SW480 (cell line): ENCODE measurements at regions not wholly inside any gene's neighbourhood (a gene's known extent, or its start where the extent isn't known, plus 50 kb on each side); places are given as distances from the start of the nearest gene placed in this dataset.
"Not testable (repeated sequence)": the region's sequence is repeated elsewhere in the genome, so short reads cannot be mapped to it uniquely, and the experiment has no call there.

Experiments used
- DNase-seq: peaks from one replicate; pipeline ENCODE4 v3.0.0-alpha.2; 2016; ENCODE audit warnings: low spot score

- not testable (repeated sequence) for DNase-seq
These were observed 297.4 kb downstream of the CACNA1B start for GRCh38 chr9:138174954-138175353.

GRCh38 chr9:138175354-138175753 lies 297.8 kb downstream of the CACNA1B start:
- DNase-seq, result not testable (repeated sequence)

- not testable (repeated sequence) for DNase-seq
These were observed 299.5 kb downstream of the CACNA1B start for GRCh38 chr9:138177091-138177490.

GRCh38 chr9:138179003-138179402 lies 301.4 kb downstream of the CACNA1B start:
- DNase-seq, result not testable (repeated sequence)

- not testable (repeated sequence) for DNase-seq
These were observed 302.1 kb downstream of the CACNA1B start for GRCh38 chr9:138179671-138180070.

- peak; percentile 17 for DNase-seq
These were observed 304.4 kb downstream of the CACNA1B start for GRCh38 chr9:138181963-138182362.

- DNase-seq, result not testable (repeated sequence)
These were observed 319.6 kb downstream of the CACNA1B start for GRCh38 chr9:138197156-138197555.

- not testable (repeated sequence) for DNase-seq
These were observed 321.4 kb downstream of the CACNA1B start for GRCh38 chr9:138198963-138199362.

- DNase-seq, result not testable (repeated sequence)
These were observed 322.3 kb downstream of the CACNA1B start for GRCh38 chr9:138199917-138200316.

GRCh38 chr9:138200481-138201142 lies 323.0 kb downstream of the CACNA1B start:
- DNase-seq, result not testable (repeated sequence)

GRCh38 chr9:138201167-138201889 lies 323.7 kb downstream of the CACNA1B start:
- not testable (repeated sequence) for DNase-seq

GRCh38 chr9:138202043-138202442 lies 324.5 kb downstream of the CACNA1B start:
- DNase-seq, result not testable (repeated sequence)

GRCh38 chr9:138203304-138203703 lies 325.7 kb downstream of the CACNA1B start:
- not testable (repeated sequence) for DNase-seq

- DNase-seq, result not testable (repeated sequence)
These were observed 326.3 kb downstream of the CACNA1B start for GRCh38 chr9:138203872-138204271.

GRCh38 chr9:138206108-138206507 lies 328.5 kb downstream of the CACNA1B start:
- DNase-seq, result not testable (repeated sequence)

- not testable (repeated sequence) for DNase-seq
These were observed 330.0 kb downstream of the CACNA1B start for GRCh38 chr9:138207300-138208179.

GRCh38 chr9:138209071-138209644 lies 331.6 kb downstream of the CACNA1B start:
- not testable (repeated sequence) for DNase-seq

- DNase-seq, result not testable (repeated sequence)
These were observed 332.9 kb downstream of the CACNA1B start for GRCh38 chr9:138210388-138210986.

- not testable (repeated sequence) for DNase-seq
These were observed 333.5 kb downstream of the CACNA1B start for GRCh38 chr9:138211070-138211469.

- peak; percentile 14 for DNase-seq
These were observed 334.1 kb downstream of the CACNA1B start for GRCh38 chr9:138211544-138212219.

GRCh38 chr9:138212811-138213210 lies 335.2 kb downstream of the CACNA1B start:
- not testable (repeated sequence) for DNase-seq
